HG03039 (cell line): ENCODE measurements at regions not wholly inside any gene's neighbourhood (a gene's known extent, or its start where the extent isn't known, plus 50 kb on each side); places are given as distances from the start of the nearest gene placed in this dataset.

ENCODE experiments used
- ATAC-seq: cut with Tn5 transposase; IDR thresholded peaks from one replicate; pipeline ENCODE4 v1.9.1; 2021; ENCODE audit warnings: mild to moderate bottlenecking, moderate library complexity; ENCODE audit not compliant: unreplicated experiment

DNA sequence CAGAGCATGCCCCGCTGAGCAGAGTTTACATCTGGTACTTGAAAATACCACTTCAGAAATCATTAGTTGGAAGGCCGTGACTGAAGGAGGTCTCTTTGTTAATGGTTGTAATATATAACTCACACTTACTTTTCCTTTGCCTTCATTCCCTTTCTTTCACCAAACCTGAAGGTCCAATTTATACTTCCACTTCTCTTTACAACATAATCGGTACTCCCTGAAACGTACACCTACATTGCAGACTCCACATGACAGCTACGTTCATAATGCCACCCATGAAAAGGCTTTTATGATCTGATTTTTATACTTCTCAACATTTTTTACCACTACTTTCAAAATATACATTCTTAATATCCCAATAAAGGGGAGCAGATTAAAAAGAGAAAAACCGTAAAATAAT is 298.7 kb downstream of the C4orf33 start:
- ATAC-seq = no peak

DNA sequence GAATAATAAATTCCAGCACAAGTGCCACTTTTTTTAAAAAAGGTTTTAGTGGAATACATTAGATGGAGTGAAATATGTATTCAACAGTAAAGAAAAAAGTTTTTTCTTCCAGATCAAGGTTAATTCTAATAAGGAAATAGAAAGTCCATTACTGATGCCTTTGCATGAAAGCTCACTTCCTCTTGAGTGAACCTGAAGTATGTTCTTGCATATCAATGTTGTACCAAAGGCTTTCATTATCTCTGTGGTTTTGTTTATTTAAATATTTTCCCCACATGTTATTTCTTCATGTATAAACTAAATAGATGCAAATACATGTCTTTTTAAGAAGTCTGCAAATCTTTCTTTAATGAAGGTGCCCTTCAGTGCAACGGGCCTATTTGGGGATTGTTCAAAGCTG is 307.9 kb downstream of the C4orf33 start:
- no peak for ATAC-seq

DNA sequence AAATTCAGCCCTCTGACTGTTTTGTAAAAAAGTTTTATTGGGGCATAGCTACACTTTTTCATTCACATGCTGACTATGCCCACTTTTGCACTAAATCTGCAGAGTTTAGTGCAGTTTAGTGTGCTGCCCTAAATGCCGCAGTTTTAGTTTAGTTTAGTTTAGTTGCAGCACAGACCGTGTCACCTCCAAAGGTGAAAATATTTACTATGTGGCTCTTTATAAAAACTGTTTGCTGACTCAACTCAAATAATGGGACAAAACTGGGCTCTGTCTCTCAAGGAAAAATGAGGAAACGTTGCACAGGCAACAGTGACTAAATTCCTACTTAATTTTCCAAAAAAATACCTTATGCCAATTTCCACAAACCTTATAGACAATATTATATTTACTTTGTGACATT is 314.2 kb downstream of the C4orf33 start:
- no peak for ATAC-seq

GRCh38 chr4:129415004-129415403 is 319.1 kb downstream of the C4orf33 start:
- ATAC-seq = no peak

GRCh38 chr4:129420637-129421036 is 324.7 kb downstream of the C4orf33 start:
- no peak for ATAC-seq

DNA sequence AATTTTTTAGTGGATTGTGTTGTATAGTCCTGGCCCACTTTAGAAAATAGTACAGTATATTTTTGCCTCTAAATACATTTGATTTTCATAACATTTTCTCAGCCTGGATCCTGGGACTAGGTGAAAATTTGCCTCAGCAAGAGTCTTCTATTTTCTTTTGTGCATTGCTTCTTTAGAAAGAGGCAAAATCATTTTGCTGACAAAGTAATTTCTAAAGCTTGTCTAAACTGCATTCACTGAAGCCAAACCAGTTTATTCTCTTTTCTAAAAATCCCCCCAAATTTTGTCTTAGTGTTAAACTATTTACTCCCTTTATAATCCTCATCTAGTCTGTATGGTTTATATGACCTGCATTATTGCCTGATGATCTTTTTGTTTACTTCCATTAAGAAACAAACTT is 326.3 kb downstream of the C4orf33 start:
- ATAC-seq = no peak

DNA sequence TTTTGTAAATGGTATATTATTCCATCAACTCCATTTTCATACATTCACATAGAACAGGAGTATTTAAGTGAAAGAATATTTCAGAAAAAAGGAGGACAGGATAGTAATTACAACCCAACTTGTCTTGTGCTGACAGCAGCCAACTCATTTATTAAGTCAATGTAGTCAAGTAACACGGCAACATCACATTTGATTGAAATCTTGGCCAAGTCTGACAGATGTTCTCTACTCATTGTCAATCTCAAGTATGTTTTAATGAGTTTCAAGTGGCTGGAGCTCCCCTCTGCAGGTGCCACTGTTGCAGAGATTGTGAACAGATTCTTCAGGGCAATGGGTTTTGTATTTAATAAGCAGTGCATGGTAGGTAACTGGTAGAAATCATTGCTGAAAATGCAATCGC is 332.5 kb downstream of the C4orf33 start:
- ATAC-seq = no peak

- ATAC-seq = no peak
Observed at GRCh38 chr4:129429581-129430320, 333.8 kb downstream of the C4orf33 start.

DNA sequence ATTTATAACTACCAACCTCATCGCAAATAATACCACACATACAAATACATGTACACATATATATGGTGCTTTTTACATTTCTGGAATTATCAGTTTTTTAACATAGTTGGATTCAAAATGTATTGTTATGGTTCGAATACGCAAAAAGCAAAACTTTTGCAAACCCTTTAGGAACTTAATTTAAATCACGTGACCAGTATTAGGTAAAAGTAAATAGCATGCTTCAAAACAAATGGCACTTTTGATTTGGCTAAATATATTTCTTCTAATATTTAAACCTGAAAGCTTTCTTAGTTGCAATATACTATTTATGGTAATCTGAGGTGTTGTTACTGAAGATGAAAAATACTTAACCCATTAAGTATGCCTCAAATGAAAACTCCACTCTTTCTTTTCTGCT is 341.4 kb downstream of the C4orf33 start:
- ATAC-seq = no peak

DNA sequence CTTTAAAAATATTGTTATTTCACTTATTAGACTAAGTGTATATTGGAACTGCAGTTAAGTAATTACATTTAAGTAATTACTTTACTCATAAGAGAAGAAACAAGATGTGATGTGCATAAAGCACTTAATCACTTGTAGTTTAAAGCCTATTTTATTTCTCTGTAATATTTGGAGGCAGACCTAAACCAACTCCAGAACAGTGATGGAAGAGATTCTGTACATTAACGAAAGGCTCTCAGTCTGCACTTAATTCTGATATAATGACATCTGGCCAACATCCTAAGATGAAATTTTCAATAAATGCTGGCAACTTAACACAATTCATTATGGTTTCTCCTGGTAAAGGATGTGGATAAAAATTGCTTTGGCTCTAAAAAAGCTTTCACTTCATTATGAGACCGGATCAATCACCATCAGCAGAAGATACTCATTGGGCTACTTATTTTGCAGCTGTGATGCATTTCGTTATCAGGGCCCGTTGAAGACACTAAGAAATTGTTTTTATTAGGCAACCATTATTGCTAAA is 342.6 kb downstream of the C4orf33 start:
- no peak for ATAC-seq

DNA sequence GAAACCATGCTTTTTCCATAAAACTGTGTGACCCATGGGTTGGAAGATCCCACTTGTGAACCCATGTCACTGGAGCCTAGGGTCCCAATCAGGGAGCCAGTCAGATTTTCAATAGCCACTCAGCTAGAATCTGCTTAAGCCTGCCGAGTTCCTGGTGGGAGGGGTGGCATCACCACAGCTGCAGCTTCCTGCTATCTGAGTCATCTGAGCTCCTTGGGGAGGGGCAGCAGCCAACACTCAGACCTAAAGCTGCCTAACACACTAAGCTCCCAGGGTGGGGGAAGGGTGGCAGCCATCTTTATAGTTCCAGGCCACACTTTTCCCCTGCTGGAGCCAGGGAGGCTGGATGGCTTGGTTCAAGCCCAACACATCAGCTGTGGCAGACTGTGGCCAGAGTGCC is 350.1 kb downstream of the C4orf33 start:
- no peak for ATAC-seq

GRCh38 chr4:129453524-129454200 is 357.7 kb downstream of the C4orf33 start:
- no peak for ATAC-seq

DNA sequence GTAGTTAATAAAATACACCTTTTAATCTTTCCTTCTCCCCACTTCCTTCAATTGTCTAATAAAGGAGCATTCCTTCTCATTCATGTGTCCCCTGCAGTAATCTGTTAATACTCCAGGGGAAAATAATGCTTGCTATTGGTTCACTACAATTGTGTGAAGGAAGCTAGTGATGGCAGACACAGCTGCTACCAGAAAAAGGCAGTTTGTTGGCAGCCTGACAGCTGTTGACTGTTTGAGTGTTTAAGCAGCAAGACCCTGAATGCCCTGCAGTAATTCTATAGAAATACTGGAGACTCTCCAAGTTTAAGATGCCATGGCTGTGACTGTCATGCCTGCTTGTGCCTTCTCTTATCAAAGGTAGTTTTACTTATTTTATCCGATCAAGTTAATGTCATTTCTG is 359.5 kb downstream of the C4orf33 start:
- no peak for ATAC-seq

DNA sequence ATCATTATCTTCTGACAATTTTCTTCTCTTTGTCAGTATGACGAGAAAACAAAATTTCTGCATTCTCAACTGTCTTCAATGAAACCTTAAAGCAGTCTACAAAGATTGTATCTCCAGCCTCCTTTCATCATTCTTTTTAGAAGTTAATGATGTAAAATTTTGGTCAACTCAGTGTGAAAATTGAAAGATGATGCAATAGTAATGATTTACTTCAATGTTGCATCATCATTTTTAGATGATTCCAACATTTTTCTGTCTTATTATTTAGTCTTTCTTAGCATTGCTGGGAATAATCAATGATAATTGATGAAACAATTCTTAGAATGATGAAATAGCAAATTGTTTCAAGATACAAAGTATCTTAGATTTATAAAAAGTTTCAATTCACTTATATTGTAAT is 372.7 kb downstream of the C4orf33 start:
- ATAC-seq = no peak

DNA sequence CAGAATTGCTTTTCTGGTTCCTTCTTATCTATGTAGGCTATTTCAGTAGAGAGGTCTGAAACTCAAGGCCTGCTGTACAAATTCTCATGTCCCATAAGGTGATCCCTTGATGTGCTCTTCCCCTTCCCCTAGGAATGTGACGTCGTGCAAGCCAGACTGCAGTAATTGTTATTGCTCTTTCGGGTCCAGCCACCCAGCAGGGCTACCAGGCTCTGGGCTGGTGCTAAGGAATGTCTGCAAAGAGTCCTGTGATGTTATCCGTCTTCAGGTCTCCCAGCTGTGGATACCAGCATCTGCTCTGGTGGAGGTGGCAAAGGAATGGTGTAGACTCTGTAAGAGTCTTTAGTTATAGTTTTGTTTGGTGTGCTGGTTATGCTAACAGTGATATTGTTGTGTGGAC is 378.7 kb downstream of the C4orf33 start:
- no peak for ATAC-seq

- ATAC-seq = no peak
Observed at GRCh38 chr4:129481107-129481506, 385.2 kb downstream of the C4orf33 start.

- no peak for ATAC-seq
Observed at GRCh38 chr4:129488427-129488826, 392.5 kb downstream of the C4orf33 start.

- no peak for ATAC-seq
Observed at GRCh38 chr4:129490516-129490915, 394.6 kb downstream of the C4orf33 start.

DNA sequence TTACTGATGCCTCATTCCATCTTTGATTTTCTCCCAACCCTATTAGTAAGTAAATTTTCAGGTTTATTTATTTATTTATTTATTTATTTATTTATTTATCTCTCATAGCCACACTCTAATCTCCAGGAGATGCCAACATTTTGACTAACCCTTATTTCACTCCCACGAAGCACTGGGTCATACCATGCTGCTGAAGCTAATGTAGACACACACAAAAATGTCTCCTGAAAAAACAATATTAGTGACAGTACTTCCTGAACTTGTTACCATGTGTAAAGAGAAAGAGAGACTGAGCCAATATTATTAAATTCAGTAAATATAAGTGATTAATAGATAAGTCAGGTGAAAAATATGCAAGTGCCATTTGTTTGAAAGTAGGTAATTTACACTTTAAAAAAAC is 402.7 kb downstream of the C4orf33 start:
- no peak for ATAC-seq

DNA sequence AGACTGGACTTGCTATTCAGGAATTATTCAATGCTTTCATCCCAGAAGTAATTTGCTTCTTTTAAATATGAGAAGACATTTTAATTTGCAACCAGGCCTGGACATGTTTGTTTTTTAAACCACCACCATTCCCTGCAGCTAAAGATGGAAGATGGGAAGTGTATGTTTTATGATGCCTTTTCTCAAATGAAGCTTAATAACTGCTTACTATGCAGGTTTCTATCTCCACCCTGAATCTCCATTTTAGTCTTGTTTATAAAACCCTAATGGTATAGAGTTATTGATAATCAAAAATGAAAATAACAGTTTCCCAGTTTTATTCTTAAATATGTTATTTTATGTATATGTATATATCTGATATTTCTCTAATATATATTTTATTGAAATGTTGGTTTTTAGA is 418.9 kb downstream of the C4orf33 start:
- ATAC-seq = no peak

- no peak for ATAC-seq
Observed at GRCh38 chr4:129515356-129515755, 419.4 kb downstream of the C4orf33 start.

GRCh38 chr4:129526812-129527211 is 430.9 kb downstream of the C4orf33 start:
- no peak for ATAC-seq
